NCI-H446 (cell line): ENCODE measurements at regions not wholly inside any gene's neighbourhood (a gene's known extent, or its start where the extent isn't known, plus 50 kb on each side); places are given as distances from the start of the nearest gene placed in this dataset.
A peak's percentile ranks its signal among the peaks of the same experiment; 100 is the strongest.
"Not testable (repeated sequence)": the region's sequence is repeated elsewhere in the genome, so short reads cannot be mapped to it uniquely, and the experiment has no call there.

Experiments
- DNase-seq, 2 experiments: peaks; one replicate each; lab custom pipeline; 2025; lab: John Stamatoyannopoulos, UW

- DNase-seq = no peak
These were observed 57.0 kb downstream of the PCDH20 start for GRCh38 chr13:61358599-61358998.

DNA sequence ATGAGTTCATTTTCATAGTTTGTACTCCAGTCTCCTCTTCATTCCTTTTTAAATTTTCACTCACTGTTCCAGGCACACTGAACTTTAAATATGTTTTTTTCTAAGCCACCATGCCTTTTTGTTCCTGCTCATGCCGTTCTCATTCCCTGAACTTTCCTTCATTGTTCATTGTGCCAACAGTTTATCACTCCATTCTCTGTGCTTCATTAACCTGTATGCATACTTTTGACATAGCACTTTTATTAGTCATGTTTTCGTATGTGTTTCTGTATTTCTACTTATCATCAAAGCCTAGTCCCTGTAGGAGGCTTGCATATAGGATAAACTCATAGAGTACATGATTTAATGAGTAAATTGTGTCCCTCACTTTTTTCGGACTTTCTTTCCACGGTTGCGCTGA is 65.3 kb downstream of the PCDH20 start:
- no peak for DNase-seq

DNA sequence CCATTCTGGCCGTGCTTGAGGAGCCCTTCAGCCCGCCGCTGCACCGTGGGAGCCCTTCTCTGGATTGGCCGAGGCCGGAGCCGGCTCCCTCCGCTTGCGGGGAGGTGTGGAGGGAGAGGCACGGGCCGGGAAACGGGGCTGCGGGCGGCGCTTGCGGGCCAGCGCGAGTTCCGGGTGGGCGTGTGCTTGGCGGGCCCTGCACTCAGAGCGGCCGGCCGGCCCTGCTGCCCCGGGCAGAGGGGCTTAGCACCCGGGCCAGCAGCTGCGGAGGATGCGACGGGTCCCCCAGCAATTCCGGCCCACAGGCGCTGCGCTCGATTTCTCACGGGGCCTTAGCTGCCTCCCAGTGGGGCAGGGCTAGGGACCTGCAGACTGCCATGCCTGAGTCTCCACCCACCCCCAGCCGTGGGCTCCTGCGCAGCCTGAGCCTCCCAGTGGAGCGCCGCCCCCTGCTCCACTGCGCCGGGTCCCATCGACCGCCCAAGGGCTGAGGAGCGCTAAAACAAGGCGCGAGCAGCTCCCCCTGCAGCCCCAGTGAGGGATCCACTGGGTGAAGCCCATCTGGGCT is 76.5 kb downstream of the PCDH20 start:
- no peak for DNase-seq

DNA sequence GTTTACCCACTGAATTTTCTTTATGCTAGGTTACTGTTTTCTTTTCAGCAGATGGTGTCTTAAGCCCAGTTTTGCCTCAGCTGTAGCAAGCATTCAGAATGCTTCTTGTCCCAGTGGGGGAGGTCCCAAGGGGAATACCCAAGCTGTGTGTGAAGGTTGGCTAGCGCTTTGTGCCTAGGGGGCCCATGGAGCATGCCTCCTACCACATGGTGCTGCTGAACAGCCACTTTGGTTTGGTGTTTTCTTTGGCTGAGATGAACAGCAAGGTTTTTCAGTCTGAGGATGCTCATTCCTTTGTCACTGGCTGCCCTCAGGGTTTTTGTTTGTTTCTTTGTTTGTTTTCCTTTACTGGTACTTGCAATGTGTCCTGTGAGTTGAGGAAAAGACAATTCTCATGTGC is 99.0 kb downstream of the PCDH20 start:
- peak in 1 of 2 experiments; percentile 2 for DNase-seq

GRCh38 chr13:61294467-61295191 is 121.0 kb downstream of the PCDH20 start:
- DNase-seq = no peak

DNA sequence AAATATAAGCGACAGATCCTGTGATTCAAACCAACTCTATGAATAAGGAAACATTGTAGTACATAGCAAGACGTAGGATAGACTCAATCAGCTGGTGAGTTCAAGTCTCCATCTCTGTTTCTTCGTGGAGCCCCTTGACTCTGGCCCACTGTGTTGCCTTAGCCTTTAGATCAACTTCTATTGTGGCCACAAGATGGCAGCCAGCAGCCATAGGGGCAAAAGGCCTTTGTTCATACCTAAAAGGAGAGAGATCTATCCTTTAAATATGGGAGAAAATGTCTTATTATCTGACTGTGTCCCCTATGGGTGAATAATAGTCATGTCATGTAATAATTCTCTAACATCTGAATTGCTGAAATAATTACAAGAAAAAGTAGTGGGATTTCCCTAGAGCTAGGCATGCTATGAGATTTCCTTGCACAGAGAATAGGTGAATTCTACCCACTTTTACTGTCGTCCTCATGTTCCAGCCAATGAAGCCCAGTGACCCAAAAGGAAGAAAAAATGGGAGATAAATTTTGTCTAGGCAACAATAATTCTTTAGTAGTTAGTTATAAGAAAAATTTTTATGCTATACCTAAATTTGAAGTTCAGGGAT is 129.4 kb downstream of the PCDH20 start:
- no peak for DNase-seq

- DNase-seq = no peak
These were observed 137.9 kb downstream of the PCDH20 start for GRCh38 chr13:61277586-61278276.

- no peak for DNase-seq
These were observed 138.6 kb downstream of the PCDH20 start for GRCh38 chr13:61277088-61277487.

DNA sequence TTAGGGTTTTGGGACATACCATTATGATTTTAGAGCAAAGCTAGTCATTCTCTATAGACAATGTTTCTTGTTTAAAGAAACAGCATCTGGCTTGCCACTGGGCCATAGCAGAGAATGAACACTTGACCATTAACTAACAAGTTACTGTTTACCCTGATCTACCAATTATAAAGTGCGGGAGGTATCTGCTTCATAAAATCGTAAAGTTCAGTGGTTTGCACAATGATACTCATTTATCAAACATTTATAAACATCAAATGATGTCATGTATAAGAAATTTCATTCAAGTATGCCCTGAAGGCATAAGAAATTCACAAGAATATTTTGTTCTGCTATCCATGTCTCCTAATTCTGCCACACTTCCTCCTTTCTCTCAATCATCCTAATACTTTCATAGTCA is 139.2 kb downstream of the PCDH20 start:
- DNase-seq = no peak

- DNase-seq = no peak
These were observed 139.9 kb downstream of the PCDH20 start for GRCh38 chr13:61275736-61276135.

- no peak for DNase-seq
These were observed 140.4 kb downstream of the PCDH20 start for GRCh38 chr13:61275251-61275650.

DNA sequence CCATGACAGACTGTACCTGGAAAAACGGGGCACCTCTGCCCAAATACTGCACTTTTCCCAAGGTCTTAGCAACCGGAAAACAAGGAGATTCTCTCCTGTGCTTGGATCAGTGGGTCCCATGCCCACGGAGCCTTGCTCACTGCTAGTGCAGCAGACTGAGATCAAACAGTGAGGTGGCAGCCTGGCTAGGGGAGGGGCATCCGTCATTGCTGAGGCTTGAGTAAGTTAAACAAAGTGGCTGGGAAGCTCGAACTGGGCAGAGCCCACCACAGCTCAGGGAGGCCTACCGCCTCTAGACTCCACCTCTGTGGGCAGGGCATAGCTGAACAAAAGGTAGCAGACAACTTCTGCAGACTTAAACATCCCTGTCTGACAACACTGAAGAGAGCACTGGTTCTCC is 148.8 kb downstream of the PCDH20 start:
- DNase-seq = not testable (repeated sequence)

DNA sequence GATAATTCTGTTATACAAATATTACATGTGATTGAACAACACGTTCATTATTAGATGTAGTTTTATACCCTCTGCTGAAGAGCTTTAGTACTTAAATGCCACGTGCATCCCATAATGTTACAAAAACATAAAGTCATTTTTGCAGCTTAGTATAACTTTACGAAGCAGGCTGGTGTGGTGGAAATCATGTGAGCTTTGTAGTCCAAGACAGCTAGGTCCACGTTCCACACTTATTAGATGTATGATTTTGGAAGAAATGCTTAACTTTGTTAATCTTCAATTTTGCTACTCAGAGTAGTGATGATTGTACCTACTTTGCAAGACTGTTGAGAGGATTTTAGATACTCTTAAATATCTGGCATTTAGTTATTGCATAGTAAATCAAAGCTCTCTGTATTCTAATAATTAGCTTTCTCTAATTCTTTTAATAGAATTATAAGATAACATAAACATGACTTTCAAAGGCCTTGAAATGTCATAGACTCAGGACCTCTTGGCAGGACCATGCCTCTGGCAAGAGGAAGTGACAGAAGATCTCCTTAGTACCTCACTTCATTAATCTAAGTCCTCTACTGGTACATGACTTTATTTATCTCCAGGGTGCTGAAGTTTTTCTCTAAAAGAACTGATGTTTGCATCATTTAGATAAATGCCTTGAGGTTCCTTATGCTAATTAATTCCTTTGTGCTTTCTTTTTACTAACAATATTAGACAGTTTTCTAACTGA is 153.7 kb downstream of the PCDH20 start:
- no peak for DNase-seq

GRCh38 chr13:61258185-61258584 is 157.5 kb downstream of the PCDH20 start:
- DNase-seq = no peak

DNA sequence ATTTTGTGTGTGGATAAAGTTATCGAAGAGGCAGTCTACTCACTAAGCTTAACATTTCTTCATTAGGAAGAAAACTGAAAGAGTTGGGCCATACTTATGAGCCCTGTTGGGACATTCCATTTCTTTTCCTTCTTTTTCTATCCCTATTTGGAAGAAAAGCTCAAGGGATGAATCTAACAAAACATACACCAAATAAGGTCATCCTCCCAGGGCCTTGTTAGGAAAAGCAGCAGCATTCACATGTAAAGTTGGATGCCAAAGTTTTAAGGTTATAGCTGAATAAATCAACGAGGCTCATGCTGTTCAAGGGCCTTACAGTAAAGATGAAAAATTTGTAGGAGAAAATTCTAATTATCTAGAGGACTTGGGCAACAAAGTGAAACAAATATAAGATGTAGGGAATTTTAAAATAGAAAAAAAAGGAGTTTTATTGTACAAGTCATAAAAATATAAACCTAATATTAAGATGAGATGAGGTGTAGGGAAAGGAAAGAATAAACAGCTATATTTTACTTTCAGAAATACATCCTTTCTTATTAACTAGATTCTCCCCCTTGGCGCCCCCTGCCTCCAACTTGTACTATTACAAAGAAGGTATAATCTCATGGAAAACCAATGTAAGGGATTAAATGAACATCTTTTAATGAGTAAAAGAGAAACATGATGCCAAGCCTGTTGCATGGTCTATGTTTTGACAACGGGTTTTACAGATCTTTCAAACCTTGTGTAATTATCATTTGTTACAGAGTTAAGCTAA is 160.4 kb downstream of the PCDH20 start:
- no peak for DNase-seq

DNA sequence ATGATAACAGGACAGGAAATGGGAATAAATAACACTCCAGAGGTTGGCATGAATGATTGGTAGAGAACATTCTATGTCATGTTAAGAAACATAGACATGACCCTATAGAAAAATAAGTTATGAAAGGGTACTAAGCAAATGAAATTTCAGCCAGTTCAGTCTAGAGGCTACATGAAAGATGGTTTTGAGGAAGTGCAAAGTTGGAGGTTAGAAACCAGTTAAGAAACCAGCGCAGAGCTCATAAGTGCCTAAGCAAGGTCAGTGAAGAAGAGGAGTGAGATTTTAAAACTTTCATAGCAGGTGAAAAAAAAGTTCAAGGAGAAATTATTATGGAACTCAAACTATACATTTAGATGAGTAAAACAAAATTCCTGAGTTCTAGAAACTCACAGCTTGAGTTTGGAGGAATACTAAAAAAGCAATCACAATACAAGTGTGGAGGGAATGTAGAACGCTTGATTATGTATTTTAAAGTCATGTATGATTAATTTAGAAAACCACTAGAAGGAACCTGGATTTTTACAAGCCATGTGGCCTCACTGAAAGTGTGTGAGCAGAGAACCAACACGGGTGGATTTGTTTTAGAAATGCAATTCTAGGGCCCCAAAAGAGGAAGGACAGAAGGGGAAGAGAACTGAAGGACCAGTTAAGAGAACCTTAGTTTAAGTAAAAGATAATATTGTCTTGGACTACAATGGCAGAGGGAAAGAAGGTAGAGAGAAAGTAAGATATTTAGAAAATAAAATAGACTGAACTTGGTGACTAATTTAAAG is 162.4 kb downstream of the PCDH20 start:
- no peak for DNase-seq

GRCh38 chr13:61252213-61252612 is 163.4 kb downstream of the PCDH20 start:
- no peak for DNase-seq

GRCh38 chr13:61247149-61247936 is 168.3 kb downstream of the PCDH20 start:
- DNase-seq = no peak

GRCh38 chr13:61246351-61246750 is 169.3 kb downstream of the PCDH20 start:
- no peak for DNase-seq

- DNase-seq = no peak
These were observed 200.0 kb downstream of the PCDH20 start for GRCh38 chr13:61215601-61216000.
